AG08395 (cell line): ENCODE measurements at regions not wholly inside any gene's neighbourhood (a gene's known extent, or its start where the extent isn't known, plus 50 kb on each side); places are given as distances from the start of the nearest gene placed in this dataset.
A peak's percentile ranks its signal among the peaks of the same experiment; 100 is the strongest.

Source experiments
- DNase-seq: peaks from one replicate; pipeline ENCODE4 v3.0.0; 2012; ENCODE audit warnings: mixed read lengths, low spot score

DNA sequence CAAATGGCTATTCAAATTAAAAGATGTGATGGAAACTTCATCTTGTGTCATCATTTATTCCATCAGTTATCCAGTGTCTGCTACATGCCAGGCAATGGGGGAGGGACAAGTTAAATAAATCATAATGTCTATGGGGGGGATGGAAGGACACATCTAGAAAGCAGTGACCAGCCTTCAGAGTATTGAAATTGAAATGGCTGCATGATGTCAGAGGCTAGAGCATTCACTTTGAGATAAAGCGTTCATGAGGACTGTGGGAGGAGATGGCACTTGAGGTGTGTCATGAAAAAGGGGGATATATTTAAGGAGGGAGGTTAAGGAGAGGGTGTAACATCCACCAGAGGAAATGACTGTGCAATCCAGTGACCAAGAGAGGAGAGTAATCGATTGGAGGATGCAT lies 50.6 kb downstream of the SLIT2 start:
- no peak for DNase-seq

DNA sequence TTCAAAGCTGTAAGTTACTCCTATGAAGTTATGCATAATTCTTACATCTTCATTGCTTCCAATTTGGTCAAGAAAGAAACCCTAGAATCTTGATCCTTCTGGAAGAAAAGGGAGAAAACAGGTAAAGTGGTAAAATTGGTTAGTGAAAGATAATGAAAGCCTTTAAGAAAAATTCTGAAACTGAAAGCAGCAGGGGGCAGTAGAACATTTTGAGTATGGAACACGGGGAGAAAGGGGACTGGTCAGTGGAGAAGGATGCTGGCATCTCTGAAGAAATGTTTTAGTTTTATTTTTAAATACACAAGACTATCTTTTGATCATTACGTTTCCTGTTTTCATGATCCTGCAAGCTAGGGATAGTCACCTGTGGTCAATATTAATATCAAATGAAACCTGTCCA lies 54.3 kb downstream of the SLIT2 start:
- peak; percentile 22 for DNase-seq

DNA sequence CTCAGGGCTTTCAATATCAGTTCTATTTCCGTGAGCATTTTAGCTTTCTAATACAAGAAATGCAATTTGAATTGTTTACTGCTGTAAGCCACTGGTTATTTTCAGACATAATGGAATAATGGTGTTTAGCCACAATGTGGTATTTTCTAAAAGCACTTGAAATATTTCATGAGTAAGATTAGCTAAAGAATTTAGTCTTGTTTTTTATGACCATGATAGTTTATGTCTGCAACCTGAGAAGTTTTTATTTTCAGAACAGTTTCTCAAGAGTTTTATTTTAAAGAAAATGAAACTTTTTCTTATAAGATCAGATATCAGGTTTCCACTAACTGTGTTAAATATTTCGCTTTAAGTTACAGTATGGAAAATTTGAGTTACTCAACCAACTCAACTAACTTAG lies 60.2 kb downstream of the SLIT2 start:
- peak; percentile 31 for DNase-seq

DNA sequence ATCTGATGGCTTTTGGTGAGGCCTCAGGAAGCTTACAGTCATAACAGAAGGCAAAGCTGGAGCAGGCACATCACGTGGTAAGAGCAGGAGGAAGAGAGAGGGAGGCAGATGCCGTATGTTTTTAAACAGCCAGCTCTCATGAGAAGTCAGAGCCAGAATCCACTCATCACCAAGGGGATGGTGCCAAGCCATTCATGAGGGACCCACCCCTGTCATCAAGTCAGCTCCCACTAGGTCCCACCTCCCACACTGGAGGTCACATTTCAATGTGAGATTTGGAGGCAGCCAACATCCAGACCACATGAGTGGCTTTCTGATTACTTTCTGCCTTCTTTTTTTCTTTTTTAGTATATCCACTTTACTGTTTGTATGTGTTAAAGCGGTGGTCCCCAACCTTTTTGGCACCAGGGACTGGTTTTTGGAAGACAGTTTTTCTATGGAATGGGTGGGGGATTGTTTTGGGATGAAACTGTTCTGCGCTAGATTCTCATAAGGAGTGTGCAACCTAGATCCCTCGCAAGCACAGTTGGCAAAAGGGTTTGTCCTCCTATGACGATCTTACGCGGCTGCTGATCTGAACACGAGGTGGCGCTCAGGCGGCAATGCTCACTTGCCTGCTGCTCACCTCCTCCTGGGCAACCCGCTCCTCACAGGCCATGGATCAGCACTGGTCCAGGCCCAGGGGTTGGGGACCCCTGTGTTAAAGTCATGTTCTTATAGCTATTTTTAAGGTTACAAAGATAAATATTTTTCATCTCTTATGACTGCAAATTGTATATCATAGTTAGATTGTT lies 61.7 kb downstream of the SLIT2 start:
- DNase-seq, result no peak

DNA sequence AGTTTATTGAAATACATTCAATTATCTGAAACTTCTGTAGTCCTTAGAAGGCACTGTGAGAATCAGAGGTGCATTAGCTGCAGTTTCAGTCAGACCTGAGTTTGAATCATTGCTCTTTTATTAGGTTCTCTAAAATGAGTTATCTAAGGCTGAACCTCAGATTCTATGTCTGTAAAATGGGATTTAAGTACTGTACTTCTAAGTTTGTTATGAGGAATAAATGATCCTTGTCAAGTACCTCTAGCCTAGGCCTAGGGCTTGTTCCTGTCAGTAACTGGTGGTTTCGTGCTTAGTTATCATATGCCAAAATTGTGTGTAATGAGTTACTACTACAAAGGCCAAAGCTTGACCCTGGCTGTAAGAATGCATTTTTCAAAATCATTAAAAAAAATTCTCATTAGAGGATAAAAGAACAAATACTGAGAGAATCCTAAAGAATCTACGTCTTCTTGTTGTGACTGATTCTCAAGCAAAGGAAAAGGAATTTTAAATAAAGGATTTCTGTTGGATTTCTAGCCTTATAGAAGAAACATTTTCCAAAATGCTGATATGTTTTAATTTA lies 65.8 kb downstream of the SLIT2 start:
- DNase-seq, result no peak

DNA sequence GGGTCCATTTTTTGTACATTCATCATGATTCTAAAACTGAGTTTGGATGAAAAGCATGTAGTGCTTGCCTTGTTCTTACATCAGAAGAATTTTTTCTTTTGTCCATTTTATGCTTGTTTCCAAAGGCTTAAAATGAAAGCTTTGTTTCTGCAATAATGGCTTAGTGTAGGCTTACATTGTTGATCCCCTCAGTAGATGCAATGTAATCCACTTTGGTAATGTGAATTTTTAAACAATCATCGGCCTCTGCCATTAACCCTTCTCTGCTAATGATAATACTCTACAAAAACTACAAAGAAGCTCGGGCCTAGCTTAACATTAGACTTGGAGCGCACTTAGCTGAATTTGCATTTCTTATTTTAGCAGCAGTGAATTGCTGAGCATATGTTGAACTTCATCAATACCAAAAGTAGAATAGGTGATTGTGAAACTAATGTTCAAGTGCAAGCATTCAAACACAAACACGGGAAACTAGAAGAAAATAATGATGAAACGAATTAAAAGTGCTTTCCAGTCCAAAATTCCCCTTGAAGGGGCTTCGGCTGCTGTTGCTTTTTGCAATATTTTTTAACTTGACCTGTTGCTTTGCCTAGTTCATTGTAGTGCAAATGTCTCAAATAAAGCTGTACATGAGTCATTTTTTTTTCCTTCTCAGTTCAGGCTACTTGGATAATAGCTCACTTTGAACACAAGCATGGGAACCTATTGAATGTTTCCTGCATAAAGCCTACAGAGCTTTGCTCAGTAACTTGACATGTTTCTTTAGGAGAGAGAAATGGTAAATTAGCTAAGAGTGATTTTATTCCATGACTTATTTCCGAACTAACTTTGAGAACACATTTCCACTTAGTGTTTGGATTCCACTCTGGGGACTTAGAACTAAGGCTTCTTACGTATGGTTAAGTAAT lies 66.5 kb downstream of the SLIT2 start:
- DNase-seq, result no peak

DNA sequence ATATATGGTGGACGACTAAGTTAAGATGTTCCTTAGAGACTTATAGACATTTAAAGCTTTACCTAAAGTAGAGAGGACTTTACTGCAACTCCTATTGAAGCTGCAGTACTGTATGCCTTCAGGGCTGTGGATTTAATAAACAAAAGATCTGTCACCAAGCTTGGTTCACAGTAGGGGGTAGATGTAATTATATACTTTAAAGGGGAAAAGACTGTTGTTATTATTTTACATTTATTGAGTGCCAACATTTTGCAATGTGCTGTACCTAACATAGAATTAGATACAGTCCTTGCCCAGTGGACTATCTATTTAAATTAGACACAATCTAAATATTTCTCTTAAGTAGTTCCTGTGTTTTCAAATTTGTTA lies 67.2 kb downstream of the SLIT2 start:
- DNase-seq, result no peak

DNA sequence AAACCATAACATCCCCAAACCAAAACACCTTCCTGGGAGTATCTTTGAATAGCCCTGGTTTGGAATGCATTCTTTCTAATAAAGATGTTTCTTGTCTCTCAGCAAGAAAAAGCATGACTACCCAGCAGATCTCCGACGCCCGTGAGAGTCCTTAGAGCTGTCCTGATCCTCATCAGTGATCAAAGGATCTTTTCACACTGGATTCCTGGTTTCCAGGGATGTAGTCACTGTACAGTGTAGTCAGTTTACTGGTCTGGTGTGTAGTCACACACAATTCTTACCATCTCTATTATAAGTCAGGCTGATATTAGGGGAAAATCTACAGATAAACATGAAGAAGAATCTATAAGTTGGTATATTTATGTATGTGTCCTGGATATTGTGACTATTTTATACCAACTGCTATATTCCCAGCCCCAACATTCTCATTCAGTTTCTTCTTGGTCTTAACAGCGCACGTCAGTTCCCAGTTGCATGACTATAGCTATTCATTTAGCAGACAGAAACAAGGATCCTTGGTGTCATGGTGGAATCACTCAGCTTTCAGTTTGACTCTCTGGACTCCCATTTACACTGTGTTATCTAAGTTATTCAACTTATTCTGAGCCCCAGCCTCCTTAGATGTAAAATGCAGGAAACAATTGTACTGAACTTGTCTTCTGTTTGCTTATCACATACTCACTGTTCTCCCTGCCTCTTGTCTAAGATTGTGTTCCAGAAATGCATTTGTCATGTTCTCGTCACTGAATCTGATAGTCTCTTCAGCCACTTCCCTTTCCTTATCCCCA lies 68.3 kb downstream of the SLIT2 start:
- no peak for DNase-seq

DNA sequence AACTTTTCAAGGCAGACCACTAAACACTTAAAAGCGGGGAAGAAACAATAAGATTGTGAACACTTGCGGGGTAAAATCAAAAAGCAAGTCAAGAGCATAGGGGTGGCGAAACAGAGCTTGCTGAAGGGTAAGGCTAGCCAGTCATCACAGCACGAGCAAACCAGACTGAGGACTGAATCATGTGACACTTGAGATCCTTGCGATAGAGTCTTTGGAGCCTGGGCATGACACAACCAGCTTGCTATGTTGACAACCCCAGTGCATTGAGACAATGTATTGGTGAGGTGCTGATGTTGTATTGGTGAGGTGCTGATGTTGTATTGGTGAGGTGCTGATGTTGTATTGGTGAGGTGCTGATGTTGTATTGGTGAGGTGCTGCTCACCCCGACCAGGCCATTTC lies 72.3 kb downstream of the SLIT2 start:
- DNase-seq, result no peak

DNA sequence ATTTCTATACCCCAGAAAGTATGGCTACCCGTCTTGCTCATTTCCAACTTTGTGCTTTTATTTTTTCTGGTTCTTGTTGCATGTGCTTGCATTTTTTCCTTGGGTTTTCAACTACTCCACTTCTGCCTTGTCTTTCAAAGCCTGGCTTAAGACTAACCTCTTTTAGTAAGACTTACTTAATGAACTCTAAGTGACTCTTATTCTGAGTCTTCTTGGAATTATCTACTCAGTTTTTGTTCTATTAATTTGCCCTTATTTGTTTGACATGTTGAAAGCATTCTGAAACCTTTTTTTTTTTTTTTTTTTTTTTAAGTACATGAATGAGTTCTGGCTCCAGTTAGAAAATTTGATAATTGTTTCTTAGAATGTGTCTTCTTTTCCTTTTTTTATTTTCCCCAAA lies 74.8 kb downstream of the SLIT2 start:
- no peak for DNase-seq

DNA sequence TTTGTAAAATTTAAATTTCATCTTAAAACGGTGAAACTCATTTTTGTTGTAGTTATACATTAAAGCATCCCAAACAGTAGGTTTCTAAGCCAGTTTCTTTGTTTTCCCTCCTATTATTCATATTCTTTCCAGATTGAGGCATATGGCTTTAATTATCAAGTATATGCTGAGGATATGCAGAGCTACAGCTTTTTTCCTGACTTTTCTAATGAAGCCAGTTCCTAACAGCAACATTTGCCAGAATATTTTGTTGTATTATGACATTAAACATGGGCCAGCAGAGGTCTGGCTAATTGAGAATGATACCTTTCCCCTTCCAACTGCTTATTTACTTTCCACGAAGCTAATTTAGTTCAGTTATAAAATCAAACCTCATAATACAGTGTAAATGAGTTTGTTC lies 75.3 kb downstream of the SLIT2 start:
- DNase-seq, result peak; percentile 28

DNA sequence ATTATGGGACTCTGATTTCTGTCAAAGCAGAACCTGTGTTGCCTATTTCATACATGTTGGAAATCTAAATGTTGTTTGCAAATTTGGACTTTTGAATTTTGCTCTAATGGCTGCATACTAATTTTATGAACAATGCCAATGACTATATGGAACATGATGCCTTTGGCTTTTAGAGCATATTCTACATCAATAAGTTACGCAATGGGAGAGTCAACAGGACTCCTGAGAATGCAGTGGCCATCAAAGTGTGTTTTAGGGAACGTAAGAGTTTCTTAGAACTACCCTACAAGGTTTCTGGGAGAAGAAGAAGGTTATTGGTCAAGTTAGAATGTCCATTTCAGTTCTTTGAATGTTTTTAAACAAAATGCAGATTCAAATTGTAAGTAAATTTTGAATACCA lies 76.1 kb downstream of the SLIT2 start:
- DNase-seq, result no peak

DNA sequence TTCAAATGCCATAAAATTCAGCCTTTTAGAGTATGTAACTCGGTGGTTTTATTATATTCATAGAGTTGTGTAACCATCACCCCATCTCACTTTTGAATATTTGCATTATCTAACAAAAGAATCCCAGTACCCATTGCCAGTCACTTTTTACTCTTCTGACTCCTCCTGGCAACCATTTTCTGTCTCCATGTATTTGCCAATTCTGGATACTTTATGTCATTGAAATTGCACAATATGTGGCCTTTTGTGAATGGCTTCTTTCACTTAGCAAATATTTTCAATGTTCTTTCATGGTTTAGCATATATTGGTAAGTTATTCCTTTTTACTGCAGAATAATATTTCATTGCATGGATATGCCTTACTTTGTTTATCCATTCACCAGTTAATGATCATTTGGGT lies 79.9 kb downstream of the SLIT2 start:
- no peak for DNase-seq

DNA sequence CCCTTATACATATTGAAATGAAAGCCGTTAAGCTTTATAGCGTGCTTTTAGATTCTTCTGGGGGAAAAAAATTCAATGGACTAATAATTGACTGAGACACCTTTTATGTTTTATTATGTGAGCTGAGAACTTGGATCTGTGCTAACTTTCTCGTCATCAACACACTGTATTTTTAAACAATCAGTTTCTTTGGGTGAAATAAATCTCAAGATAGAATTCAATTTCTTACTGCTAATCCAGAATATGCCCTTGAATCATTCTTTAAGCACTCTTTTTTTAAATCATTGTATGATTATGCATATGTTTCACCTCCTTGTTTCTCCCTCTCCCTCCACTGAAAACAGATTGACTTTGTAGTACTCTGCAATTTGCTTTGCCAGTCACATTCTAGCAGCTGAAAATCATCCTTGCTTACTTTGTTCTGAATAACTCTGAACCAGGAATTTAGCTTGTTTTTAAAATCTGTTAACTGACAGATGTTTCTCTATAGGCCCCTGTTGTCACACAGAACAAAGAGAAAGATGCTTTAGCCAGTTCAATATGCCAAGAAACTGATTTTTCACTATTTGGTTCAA lies 81.5 kb downstream of the SLIT2 start:
- no peak for DNase-seq

DNA sequence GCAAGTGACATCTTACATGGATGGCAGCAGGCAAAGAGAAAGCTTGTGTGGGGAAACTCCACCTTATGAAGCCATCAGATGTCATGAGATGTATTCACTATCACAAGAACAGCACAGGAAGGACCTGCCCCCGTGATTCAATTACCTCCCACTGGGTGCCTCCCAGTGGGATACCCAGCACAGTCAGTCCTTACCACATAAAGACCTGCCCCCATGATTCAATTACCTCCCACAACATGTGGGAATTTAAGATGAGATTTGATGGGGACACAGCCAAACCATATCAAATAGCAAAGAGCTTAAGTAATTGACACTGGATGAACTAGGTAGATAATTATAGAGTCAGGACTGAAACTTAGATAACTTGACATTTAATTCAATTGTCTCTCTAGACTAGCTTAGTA lies 85.6 kb downstream of the SLIT2 start:
- DNase-seq, result no peak

DNA sequence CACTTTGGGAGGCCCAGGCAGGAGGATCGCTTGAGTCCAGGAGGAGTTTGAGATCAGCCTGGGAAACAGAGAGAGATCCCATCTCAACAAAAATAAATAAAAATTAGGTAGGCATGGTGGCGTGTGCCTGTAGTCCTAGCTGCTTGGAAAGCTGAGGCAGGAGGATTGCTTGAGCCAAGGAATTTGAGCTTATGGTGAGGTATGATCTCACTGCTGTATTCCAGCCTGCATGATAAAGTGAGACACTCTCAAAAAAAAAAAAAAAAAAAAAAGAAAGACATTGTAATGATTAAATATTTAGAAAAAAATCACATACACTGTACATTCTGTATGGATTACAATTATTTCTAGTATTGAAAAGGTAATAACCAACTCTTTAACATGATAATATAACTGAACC lies 87.1 kb downstream of the SLIT2 start:
- no peak for DNase-seq

DNA sequence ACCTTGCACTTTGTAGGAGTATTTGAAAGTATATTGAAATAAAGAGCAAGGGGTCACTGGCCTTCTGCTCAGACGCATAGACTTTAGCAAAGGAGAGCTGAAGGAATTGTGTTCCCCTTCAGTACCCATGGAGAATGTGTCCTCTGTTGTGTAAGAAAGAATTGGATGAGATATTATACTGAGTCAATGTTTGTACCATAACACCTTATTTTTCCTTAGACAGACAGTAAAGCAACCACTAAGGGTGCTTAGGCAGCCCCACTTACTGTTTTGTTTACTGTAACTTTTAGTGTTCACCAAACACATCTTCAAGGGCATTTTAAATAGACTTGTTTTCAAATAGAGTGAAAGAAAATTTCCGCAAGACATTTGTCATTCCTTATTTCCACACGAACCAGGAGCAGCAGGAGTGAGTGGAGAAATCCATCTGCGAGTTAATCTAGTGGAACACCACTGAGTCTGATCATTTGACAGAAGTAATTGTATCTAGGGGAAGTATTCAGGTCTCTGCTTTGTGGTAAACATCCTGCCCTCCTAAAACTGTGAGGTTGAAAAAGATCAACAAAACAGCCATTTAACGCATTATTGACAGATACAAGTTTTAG lies 89.5 kb downstream of the SLIT2 start:
- DNase-seq, result no peak

DNA sequence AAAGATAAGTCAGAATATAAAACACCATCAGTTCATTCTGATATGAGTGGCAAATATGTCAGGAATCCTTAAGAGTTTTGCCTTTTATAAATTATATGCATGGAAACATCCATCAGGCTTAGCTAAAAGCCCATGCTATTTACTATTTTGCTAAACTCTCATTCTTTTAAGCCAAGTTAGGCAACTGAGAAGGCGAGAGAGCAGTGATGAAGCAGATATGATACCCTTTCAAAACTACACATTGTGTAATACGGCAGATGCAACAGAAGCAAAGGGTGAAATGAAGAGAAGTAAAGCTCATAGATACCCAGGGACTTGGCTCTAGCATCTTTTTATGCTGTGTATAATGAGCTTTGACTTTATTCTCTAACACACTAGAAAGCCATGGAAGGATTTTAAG lies 95.8 kb downstream of the SLIT2 start:
- no peak for DNase-seq

DNA sequence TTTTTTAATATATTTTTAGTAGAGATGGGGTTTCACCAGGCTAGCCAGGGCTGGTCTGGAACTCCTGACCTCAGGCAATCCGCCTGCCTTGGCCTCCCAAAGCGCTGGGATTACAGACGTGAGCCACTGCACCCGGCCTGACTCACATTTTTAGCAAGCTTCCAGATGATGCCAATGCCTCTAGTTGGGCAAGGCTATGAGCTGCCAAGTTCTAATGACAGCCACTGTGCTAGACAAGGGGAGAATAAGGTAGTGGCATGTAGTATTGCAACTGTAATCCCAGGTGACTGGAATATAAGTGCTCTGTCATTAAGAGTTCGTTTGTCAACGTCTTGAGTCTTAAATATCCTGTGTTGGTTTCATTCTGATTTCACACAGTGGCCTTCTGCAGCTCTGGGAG lies 96.7 kb downstream of the SLIT2 start:
- no peak for DNase-seq

DNA sequence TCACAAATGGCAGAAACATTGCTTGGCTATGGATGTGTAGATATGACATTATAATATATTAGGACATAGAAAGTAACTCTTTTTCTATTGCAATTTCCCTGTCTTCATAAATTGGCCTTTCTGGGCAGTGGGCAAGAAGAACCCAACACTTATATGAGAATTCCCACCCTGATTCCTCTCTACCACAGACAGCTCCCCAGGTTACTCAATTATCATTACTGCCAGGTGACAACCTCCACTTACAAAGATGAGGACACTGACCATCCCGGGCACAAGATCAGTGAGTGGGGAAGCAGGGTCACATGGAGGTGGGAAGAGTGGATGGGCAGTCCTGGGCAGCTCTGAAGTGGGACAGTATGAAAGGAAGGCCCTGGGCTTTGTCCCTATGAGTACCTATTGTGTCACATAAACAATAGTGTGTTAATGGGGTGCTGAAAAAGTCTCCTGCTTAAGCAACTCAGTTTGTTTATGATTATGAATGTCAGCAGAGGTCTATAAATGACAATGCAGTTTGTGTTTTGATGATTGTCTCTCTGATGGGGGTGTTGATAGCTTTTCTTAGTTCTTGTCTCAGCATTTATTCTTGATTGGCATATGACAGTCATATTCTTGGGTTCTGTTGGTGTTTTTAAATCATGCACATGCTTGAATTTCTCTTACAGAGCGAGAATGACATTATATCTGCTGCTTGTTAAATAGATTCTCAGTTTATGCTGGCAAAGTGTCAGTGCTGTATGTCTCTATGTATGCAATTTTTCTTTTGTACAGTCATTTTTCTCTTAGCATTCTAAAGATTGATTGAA lies 99.9 kb downstream of the SLIT2 start:
- DNase-seq, result no peak

DNA sequence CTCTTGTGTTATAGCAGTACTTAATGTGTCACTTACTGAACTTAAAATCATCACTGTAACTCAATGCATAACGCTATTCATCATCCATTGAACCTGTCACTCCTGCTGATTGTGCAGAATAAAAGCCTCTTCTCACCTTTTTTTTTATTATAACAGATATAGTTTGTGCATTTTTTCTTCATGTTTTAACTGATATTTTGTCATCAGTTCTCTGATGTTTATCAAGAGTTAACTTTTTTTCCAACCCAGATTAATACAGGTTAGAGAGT lies 100.4 kb downstream of the SLIT2 start:
- DNase-seq, result no peak
